Tibial nerve (tissue), 3 donors: ENCODE measurements at regions not wholly inside any gene's neighbourhood (a gene's known extent, or its start where the extent isn't known, plus 50 kb on each side); places are given as distances from the start of the nearest gene placed in this dataset.
"Not testable (repeated sequence)": the region's sequence is repeated elsewhere in the genome, so short reads cannot be mapped to it uniquely, and the experiment has no call there.

ENCODE experiments used
- POLR2A ChIP-seq, 2 donors: fragments of 450-650 bp; IDR thresholded peaks; one replicate each; pipeline ENCODE4 v1.6.1; 2017; ENCODE audit warnings: antibody characterized with exemption in 2 of 2, mild to moderate bottlenecking in 2 of 2, moderate library complexity in 2 of 2
- TF ChIP-seq, protein P1 (sequence below), 5 experiments: fragments of 200-600 bp in 3 of 5; fragments of 450-650 bp in 2 of 5; sonication (generic) in 3 of 5; IDR thresholded peaks; one replicate each; pipeline ENCODE4 v1.5.1; 2016 to 2019; ENCODE audit warnings: antibody characterized with exemption in 5 of 5, mild to moderate bottlenecking in 3 of 5, moderate library complexity in 2 of 5

DNA sequence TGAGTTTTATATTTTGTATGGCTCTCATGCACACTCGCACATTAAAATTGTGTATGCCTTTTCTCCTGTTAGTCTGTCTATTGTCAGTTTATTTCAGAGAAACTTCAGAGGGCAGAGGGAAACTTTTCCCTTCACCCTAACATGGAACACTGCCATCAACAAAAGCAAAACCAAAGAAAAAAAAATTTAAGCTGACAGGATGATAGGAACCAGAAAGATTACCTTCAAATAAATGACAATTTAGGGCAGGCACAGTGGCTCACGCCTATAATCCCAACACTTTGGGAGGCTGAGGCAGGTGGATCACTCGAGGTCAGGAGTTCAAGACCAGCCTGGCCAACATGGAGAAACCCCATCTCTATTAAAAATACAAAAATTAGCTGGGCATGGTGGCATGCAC, 268.3 kb downstream of the TLE1 start:
- not testable (repeated sequence) for TF ChIP-seq POLR2A (IDR thresholded peaks at IDR 0.05)
- TF ChIP-seq, protein P1, sequence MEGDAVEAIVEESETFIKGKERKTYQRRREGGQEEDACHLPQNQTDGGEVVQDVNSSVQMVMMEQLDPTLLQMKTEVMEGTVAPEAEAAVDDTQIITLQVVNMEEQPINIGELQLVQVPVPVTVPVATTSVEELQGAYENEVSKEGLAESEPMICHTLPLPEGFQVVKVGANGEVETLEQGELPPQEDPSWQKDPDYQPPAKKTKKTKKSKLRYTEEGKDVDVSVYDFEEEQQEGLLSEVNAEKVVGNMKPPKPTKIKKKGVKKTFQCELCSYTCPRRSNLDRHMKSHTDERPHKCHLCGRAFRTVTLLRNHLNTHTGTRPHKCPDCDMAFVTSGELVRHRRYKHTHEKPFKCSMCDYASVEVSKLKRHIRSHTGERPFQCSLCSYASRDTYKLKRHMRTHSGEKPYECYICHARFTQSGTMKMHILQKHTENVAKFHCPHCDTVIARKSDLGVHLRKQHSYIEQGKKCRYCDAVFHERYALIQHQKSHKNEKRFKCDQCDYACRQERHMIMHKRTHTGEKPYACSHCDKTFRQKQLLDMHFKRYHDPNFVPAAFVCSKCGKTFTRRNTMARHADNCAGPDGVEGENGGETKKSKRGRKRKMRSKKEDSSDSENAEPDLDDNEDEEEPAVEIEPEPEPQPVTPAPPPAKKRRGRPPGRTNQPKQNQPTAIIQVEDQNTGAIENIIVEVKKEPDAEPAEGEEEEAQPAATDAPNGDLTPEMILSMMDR (IDR thresholded peaks at IDR 0.05), result not testable (repeated sequence)
